SK-N-SH (cell line): ENCODE measurements at regions not wholly inside any gene's neighbourhood (a gene's known extent, or its start where the extent isn't known, plus 50 kb on each side); places are given as distances from the start of the nearest gene placed in this dataset.

Source experiments
- CTCF ChIA-PET: fragments of 300-600, 350-600 bp; formaldehyde crosslinking; extraction: SDS; loops from one replicate; lab custom pipeline; 2021; lab: Yijun Ruan, JAX
- POLR2A ChIA-PET: fragments of 350-600 bp; sonication (Branson Sonifier 250); formaldehyde crosslinking; extraction: SDS; loops from one replicate; lab custom pipeline; 2020; ENCODE audit warnings: antibody characterized with exemption, inconsistent platforms; lab: Yijun Ruan, JAX
- DNase-seq: peaks from one replicate; pipeline ENCODE4 v3.0.0; 2012
- H2AFZ ChIP-seq: fragments of 200-600 bp; sonication (generic); 2 replicates; pipeline ENCODE4 v1.8.1; 2016; ENCODE audit warnings: antibody characterized with exemption, mild to moderate bottlenecking, low read depth
- H3F3A ChIP-seq: fragments of 200-600 bp; sonication (generic); replicated peaks from 2 replicates; pipeline ENCODE3; 2016; ENCODE audit warnings: antibody characterized with exemption, mild to moderate bottlenecking; ENCODE audit not compliant: insufficient read depth
- H3K27ac ChIP-seq, 2 experiments: fragments of 200-500 bp in 1 of 2; fragments of 200-600 bp in 1 of 2; sonication (Bioruptor generic) in 1 of 2; sonication (generic), shearing (Covaris generic) in 1 of 2; 2 replicates each; pipeline versions ENCODE4 v1.5.1 to v1.6.1; 2014 to 2016; ENCODE audit warnings: low read depth in 2 of 2, inconsistent platforms in 1 of 2, low read length in 1 of 2, mild to moderate bottlenecking in 1 of 2, mixed read lengths in 1 of 2
- H3K27me3 ChIP-seq: fragments of 200-600 bp; sonication (generic), shearing (Covaris generic); 2 replicates; pipeline ENCODE4 v1.6.1; 2016; ENCODE audit warnings: mixed run types; ENCODE audit not compliant: insufficient read depth
- H3K36me3 ChIP-seq, 2 experiments: fragments of 200-500 bp in 1 of 2; fragments of 200-600 bp in 1 of 2; sonication (Bioruptor generic) in 1 of 2; sonication (generic) in 1 of 2; replicated peaks in 1 of 2; 2 replicates each; pipeline versions ENCODE3 to v1.5.1; 2014 to 2016; ENCODE audit warnings: low read length in 1 of 2, mild to moderate bottlenecking in 1 of 2; ENCODE audit not compliant: insufficient read depth in 2 of 2, control insufficient read depth in 1 of 2
- H3K4me1 ChIP-seq, 2 experiments: fragments of 200-500 bp in 1 of 2; fragments of 200-600 bp in 1 of 2; sonication (Bioruptor generic) in 1 of 2; sonication (generic), shearing (Covaris generic) in 1 of 2; 2 replicates each; pipeline versions ENCODE4 v1.5.1 to v1.6.1; 2014 to 2016; ENCODE audit warnings: low read depth in 1 of 2, low read length in 1 of 2, mixed run types in 1 of 2; ENCODE audit not compliant: insufficient read depth in 2 of 2, control insufficient read depth in 1 of 2
- H3K4me2 ChIP-seq: fragments of 200-600 bp; sonication (generic), shearing (Covaris generic); 2 replicates; pipeline ENCODE4 v1.6.1; 2017; ENCODE audit warnings: mixed run types
- H3K4me3 ChIP-seq, 2 experiments: fragments of 200-500 bp in 1 of 2; fragments of 200-600 bp in 1 of 2; sonication (Bioruptor generic) in 1 of 2; sonication (generic), shearing (Covaris generic) in 1 of 2; 2 replicates each; pipeline versions ENCODE4 v1.5.1 to v1.8.1; 2014 to 2016; ENCODE audit warnings: low read depth in 2 of 2, inconsistent platforms in 1 of 2, low read length in 1 of 2, mild to moderate bottlenecking in 1 of 2, mixed read lengths in 1 of 2, moderate library complexity in 1 of 2
- H3K79me2 ChIP-seq: fragments of 200-600 bp; sonication (generic); 2 replicates; pipeline ENCODE4 v1.8.1; 2017; ENCODE audit warnings: mild to moderate bottlenecking; ENCODE audit not compliant: insufficient read depth
- H3K9ac ChIP-seq: fragments of 200-600 bp; sonication (generic); 2 replicates; pipeline ENCODE4 v1.6.1; 2017; ENCODE audit warnings: mixed run types
- H3K9me2 ChIP-seq: fragments of 200-600 bp; sonication (generic); 2 replicates; pipeline ENCODE4 v1.6.1; 2017; ENCODE audit warnings: mixed run types
- H3K9me3 ChIP-seq: fragments of 200-600 bp; sonication (generic); 2 replicates; pipeline ENCODE4 v1.6.1; 2017; ENCODE audit warnings: mixed run types, mild to moderate bottlenecking, moderate library complexity
- H4K20me1 ChIP-seq: fragments of 200-600 bp; sonication (generic); 2 replicates; pipeline ENCODE4 v1.6.1; 2017; ENCODE audit warnings: mild to moderate bottlenecking, mixed run types; ENCODE audit not compliant: insufficient read depth
- ELF1 ChIP-seq: IDR thresholded peaks from 2 replicates; pipeline ENCODE4 v1.4.0; 2012
- EP300 ChIP-seq, 2 experiments: IDR thresholded peaks; 2 replicates each; pipeline versions ENCODE4 v1.4.0 to v1.6.1; 2012; ENCODE audit warnings: borderline replicate concordance in 1 of 2, low read depth in 1 of 2, low read length in 1 of 2
- FOSL2 ChIP-seq: IDR thresholded peaks from 2 replicates; pipeline ENCODE4 v1.4.0; 2012; ENCODE audit warnings: low read depth, mild to moderate bottlenecking, moderate library complexity, borderline replicate concordance
- FOXJ3 ChIP-seq: sonication (generic); formaldehyde crosslinking; IDR thresholded peaks from 2 replicates; pipeline ENCODE4 v1.5.1; 2020; ENCODE audit warnings: mild to moderate bottlenecking, missing genetic modification reagents
- FOXM1 ChIP-seq: IDR thresholded peaks from 2 replicates; pipeline ENCODE4 v1.4.0; 2012; ENCODE audit warnings: low read depth, mild to moderate bottlenecking
- GABPA ChIP-seq: IDR thresholded peaks from 2 replicates; pipeline ENCODE4 v1.4.0; 2012; ENCODE audit warnings: low read depth, mild to moderate bottlenecking
- GATA2 ChIP-seq: sonication (generic); formaldehyde crosslinking; IDR thresholded peaks from 2 replicates; pipeline ENCODE4 v1.5.0; 2020; ENCODE audit warnings: mild to moderate bottlenecking, missing genetic modification reagents
- JUND ChIP-seq: IDR thresholded peaks from 2 replicates; pipeline ENCODE4 v1.4.0; 2012
- NFIC ChIP-seq: IDR thresholded peaks from 2 replicates; pipeline ENCODE4 v1.4.0; 2012; ENCODE audit warnings: borderline replicate concordance
- NRF1 ChIP-seq: IDR thresholded peaks from 2 replicates; pipeline ENCODE4 v1.6.1; 2012; ENCODE audit warnings: low read depth, mild to moderate bottlenecking, low read length
- POLR2AphosphoS5 ChIP-seq: IDR thresholded peaks from 2 replicates; pipeline ENCODE4 v1.6.1; 2012; ENCODE audit warnings: low read depth, low read length
- RXRA ChIP-seq: IDR thresholded peaks from 2 replicates; pipeline ENCODE4 v1.4.0; 2012; ENCODE audit warnings: low read depth, mild to moderate bottlenecking, borderline replicate concordance
- TAF1 ChIP-seq: IDR thresholded peaks from 2 replicates; pipeline ENCODE4 v1.6.1; 2012; ENCODE audit warnings: low read depth, mild to moderate bottlenecking, low read length, moderate library complexity, borderline replicate concordance
- USF1 ChIP-seq: IDR thresholded peaks from 2 replicates; pipeline ENCODE4 v1.4.0; 2012; ENCODE audit warnings: low read depth, borderline replicate concordance
- whole genome bisulfite sequencing: methylation state at CpG from one replicate; pipeline ENCODE4 v1.1.6; 2017; ENCODE audit warnings: low lambda C conversion rate; 5-methylcytosine and 5-hydroxymethylcytosine counted together
- TF ChIP-seq, protein P1 (sequence below): IDR thresholded peaks from 2 replicates; pipeline ENCODE4 v1.6.1; 2012; ENCODE audit warnings: mild to moderate bottlenecking, low read depth, low read length, moderate library complexity

GRCh38 chr3:110773413-110773954, 298.1 kb upstream of the NECTIN3 start:
- 0 out of 2 replicates have a peak, but pooled peaks cover 1% of the 10 kb centered on the region for H3K9me3 ChIP-seq
- H3K9ac ChIP-seq, result no peak overlapping the region
- no peaks in the 10 kb centered on the region for H3K79me2 ChIP-seq
- H3K4me2 ChIP-seq, result 0 out of 2 replicates have a peak overlapping the region, but pooled peaks have one; percentile 8
- H3K27me3 ChIP-seq, result no peaks in the 10 kb centered on the region
- POLR2A ChIA-PET, result no interaction called here
- no peaks in the 10 kb centered on the region for H3F3A ChIP-seq
- no peak overlapping the region for H3K4me3 ChIP-seq
- WGBS, result 83% methylated on average over 9 of the region's 9 CpGs
- no peaks in the 10 kb centered on the region; a peak in 1 of 4 replicates for H3K4me1 ChIP-seq
- CTCF ChIA-PET, result no interaction called here
- H4K20me1 ChIP-seq, result no peaks in the 10 kb centered on the region
- no peak overlapping the region; the same call in 1 of the 2 replicates for H2AFZ ChIP-seq
- no peaks in the 10 kb centered on the region for H3K9me2 ChIP-seq
- TF ChIP-seq FOXJ3 (no peak), GABPA (no peak), RXRA (no peak), NFIC (no peak), GATA2 (no peak), USF1 (no peak), EP300 (IDR thresholded peaks at IDR 0.05; ENCODE audit: borderline replicate concordance in 1 of 2, low read depth in 1 of 2, low read length in 1 of 2) (no peak), JUND (peak; percentile 35), ELF1 (no peak), NRF1 (no peak), FOSL2 (peak; percentile 35; the same call in 1 of the 2 replicates), POLR2AphosphoS5 (no peak)
- TF ChIP-seq, protein P1, sequence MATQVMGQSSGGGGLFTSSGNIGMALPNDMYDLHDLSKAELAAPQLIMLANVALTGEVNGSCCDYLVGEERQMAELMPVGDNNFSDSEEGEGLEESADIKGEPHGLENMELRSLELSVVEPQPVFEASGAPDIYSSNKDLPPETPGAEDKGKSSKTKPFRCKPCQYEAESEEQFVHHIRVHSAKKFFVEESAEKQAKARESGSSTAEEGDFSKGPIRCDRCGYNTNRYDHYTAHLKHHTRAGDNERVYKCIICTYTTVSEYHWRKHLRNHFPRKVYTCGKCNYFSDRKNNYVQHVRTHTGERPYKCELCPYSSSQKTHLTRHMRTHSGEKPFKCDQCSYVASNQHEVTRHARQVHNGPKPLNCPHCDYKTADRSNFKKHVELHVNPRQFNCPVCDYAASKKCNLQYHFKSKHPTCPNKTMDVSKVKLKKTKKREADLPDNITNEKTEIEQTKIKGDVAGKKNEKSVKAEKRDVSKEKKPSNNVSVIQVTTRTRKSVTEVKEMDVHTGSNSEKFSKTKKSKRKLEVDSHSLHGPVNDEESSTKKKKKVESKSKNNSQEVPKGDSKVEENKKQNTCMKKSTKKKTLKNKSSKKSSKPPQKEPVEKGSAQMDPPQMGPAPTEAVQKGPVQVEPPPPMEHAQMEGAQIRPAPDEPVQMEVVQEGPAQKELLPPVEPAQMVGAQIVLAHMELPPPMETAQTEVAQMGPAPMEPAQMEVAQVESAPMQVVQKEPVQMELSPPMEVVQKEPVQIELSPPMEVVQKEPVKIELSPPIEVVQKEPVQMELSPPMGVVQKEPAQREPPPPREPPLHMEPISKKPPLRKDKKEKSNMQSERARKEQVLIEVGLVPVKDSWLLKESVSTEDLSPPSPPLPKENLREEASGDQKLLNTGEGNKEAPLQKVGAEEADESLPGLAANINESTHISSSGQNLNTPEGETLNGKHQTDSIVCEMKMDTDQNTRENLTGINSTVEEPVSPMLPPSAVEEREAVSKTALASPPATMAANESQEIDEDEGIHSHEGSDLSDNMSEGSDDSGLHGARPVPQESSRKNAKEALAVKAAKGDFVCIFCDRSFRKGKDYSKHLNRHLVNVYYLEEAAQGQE, result no peak
- no peak for DNase-seq
- no peaks in the 10 kb centered on the region for H3K36me3 ChIP-seq
- H3K27ac ChIP-seq, result no peak overlapping the region

- WGBS, result 92% methylated on average over 7 of the region's 7 CpGs
- H3K4me3 ChIP-seq, result no peak overlapping the region
- no peak overlapping the region for H3K27ac ChIP-seq
- H3K36me3 ChIP-seq, result no peaks in the 10 kb centered on the region
- no peaks in the 10 kb centered on the region for H3K79me2 ChIP-seq
- no peaks in the 10 kb centered on the region for H3K27me3 ChIP-seq
- ChIA-PET CTCF (no interaction called here), POLR2A (no interaction called here)
- no peak for DNase-seq
- H2AFZ ChIP-seq, result no peak overlapping the region
- H3K9ac ChIP-seq, result no peak overlapping the region
- no peaks in the 10 kb centered on the region for H3K9me2 ChIP-seq
- H3F3A ChIP-seq, result no peaks in the 10 kb centered on the region
- TF ChIP-seq TAF1 (no peak), FOXM1 (no peak), FOSL2 (no peak)
- H3K9me3 ChIP-seq, result no peaks in the 10 kb centered on the region
- H4K20me1 ChIP-seq, result no peaks in the 10 kb centered on the region
- H3K4me1 ChIP-seq, result no peaks in the 10 kb centered on the region; a peak in 1 of 4 replicates
- H3K4me2 ChIP-seq, result no peak overlapping the region
Observed at GRCh38 chr3:110774496-110775265, 296.9 kb upstream of the NECTIN3 start.
